Stimulated activated memory B cell treated with anti-CD40 and anti-IgM and Interleukin-4, amounts not matched to agents 10 μg/mL and 1 μg/mL and 100 μg/mL, for 72 hours (primary cell): ENCODE measurements at regions not wholly inside any gene's neighbourhood (a gene's known extent, or its start where the extent isn't known, plus 50 kb on each side); places are given as distances from the start of the nearest gene placed in this dataset.
A peak's percentile ranks its signal among the peaks of the same experiment; 100 is the strongest.
"Not testable (repeated sequence)": the region's sequence is repeated elsewhere in the genome, so short reads cannot be mapped to it uniquely, and the experiment has no call there.

ENCODE experiments used
- ATAC-seq: fragments of 150-1000 bp; cut with Tn5 transposase; 2 replicates; pipeline ENCODE4 v1.10.0; 2021
- H3K27ac Mint-ChIP-seq: one replicate; pipeline ENCODE4 v1.8.0; 2022; ENCODE audit warnings: mild to moderate bottlenecking, mixed read lengths
- H3K27me3 Mint-ChIP-seq: one replicate; pipeline ENCODE4 v1.8.0; 2022; ENCODE audit warnings: mixed read lengths
- H3K36me3 Mint-ChIP-seq: one replicate; pipeline ENCODE4 v1.8.0; 2022; ENCODE audit warnings: mixed read lengths
- H3K4me1 Mint-ChIP-seq: one replicate; pipeline ENCODE4 v1.8.0; 2022; ENCODE audit warnings: mixed read lengths
- H3K4me3 Mint-ChIP-seq: one replicate; pipeline ENCODE4 v1.8.0; 2022; ENCODE audit warnings: mild to moderate bottlenecking, moderate library complexity, mixed read lengths
- H3K9me3 Mint-ChIP-seq: one replicate; pipeline ENCODE4 v1.8.0; 2022; ENCODE audit warnings: mixed read lengths

GRCh38 chr12:46617167-46617566 is 208.6 kb downstream of the SLC38A4 start:
- ATAC-seq, result no peak
- H3K4me3 Mint-ChIP-seq, result no peak overlapping the region
- H3K9me3 Mint-ChIP-seq, result peaks cover 7% of the 10 kb centered on the region
- H3K27me3 Mint-ChIP-seq, result no peaks in the 10 kb centered on the region
- peaks cover 38% of the 10 kb centered on the region for H3K36me3 Mint-ChIP-seq
- H3K4me1 Mint-ChIP-seq, result no peaks in the 10 kb centered on the region
- H3K27ac Mint-ChIP-seq, result no peak overlapping the region

- Mint-ChIP-seq H3K4me3 (no peak overlapping the region), H3K36me3 (peaks cover 45% of the 10 kb centered on the region), H3K27ac (no peak overlapping the region), H3K27me3 (no peaks in the 10 kb centered on the region), H3K9me3 (peaks cover 2% of the 10 kb centered on the region), H3K4me1 (no peaks in the 10 kb centered on the region)
- no peak for ATAC-seq
Measured at GRCh38 chr12:46610754-46611153, 215.0 kb downstream of the SLC38A4 start.

- peaks cover 2% of the 10 kb centered on the region for H3K9me3 Mint-ChIP-seq
- no peaks in the 10 kb centered on the region for H3K4me1 Mint-ChIP-seq
- H3K36me3 Mint-ChIP-seq, result peaks cover 47% of the 10 kb centered on the region
- no peak overlapping the region for H3K27ac Mint-ChIP-seq
- no peaks in the 10 kb centered on the region for H3K27me3 Mint-ChIP-seq
- H3K4me3 Mint-ChIP-seq, result no peak overlapping the region
- ATAC-seq, result no peak
Measured at GRCh38 chr12:46609674-46610073, 216.1 kb downstream of the SLC38A4 start.

GRCh38 chr12:46609273-46609623 is 216.5 kb downstream of the SLC38A4 start:
- H3K9me3 Mint-ChIP-seq, result peaks cover 2% of the 10 kb centered on the region
- no peak overlapping the region for H3K27ac Mint-ChIP-seq
- no peak overlapping the region for H3K4me3 Mint-ChIP-seq
- H3K36me3 Mint-ChIP-seq, result peaks cover 47% of the 10 kb centered on the region
- no peaks in the 10 kb centered on the region for H3K27me3 Mint-ChIP-seq
- H3K4me1 Mint-ChIP-seq, result no peaks in the 10 kb centered on the region
- no peak for ATAC-seq

GRCh38 chr12:46608431-46609272 is 217.1 kb downstream of the SLC38A4 start:
- no peaks in the 10 kb centered on the region for H3K27me3 Mint-ChIP-seq
- H3K36me3 Mint-ChIP-seq, result peaks cover 47% of the 10 kb centered on the region
- no peak overlapping the region for H3K27ac Mint-ChIP-seq
- H3K9me3 Mint-ChIP-seq, result peaks cover 2% of the 10 kb centered on the region
- no peak for ATAC-seq
- H3K4me3 Mint-ChIP-seq, result no peak overlapping the region
- no peaks in the 10 kb centered on the region for H3K4me1 Mint-ChIP-seq

GRCh38 chr12:46604684-46605083 is 221.1 kb downstream of the SLC38A4 start:
- peaks cover 20% of the 10 kb centered on the region for H3K9me3 Mint-ChIP-seq
- no peak overlapping the region for H3K4me3 Mint-ChIP-seq
- H3K27me3 Mint-ChIP-seq, result no peaks in the 10 kb centered on the region
- no peak for ATAC-seq
- no peaks in the 10 kb centered on the region for H3K4me1 Mint-ChIP-seq
- H3K27ac Mint-ChIP-seq, result no peak overlapping the region
- peaks cover 57% of the 10 kb centered on the region for H3K36me3 Mint-ChIP-seq

- no peak for ATAC-seq
- Mint-ChIP-seq H3K27me3 (no peaks in the 10 kb centered on the region), H3K4me3 (no peak overlapping the region), H3K9me3 (peaks cover 25% of the 10 kb centered on the region), H3K27ac (no peak overlapping the region), H3K4me1 (no peaks in the 10 kb centered on the region), H3K36me3 (peaks cover 65% of the 10 kb centered on the region)
Measured at GRCh38 chr12:46603776-46604456, 221.9 kb downstream of the SLC38A4 start.

- no peak for ATAC-seq
- Mint-ChIP-seq H3K4me1 (no peaks in the 10 kb centered on the region), H3K36me3 (peaks cover 77% of the 10 kb centered on the region), H3K27ac (no peak overlapping the region), H3K27me3 (no peaks in the 10 kb centered on the region), H3K4me3 (no peak overlapping the region), H3K9me3 (peaks cover 34% of the 10 kb centered on the region)
Measured at GRCh38 chr12:46602474-46602873, 223.3 kb downstream of the SLC38A4 start.

GRCh38 chr12:46590991-46591703 is 218.6 kb upstream of the SLC38A2 start:
- Mint-ChIP-seq H3K36me3 (peaks cover 33% of the 10 kb centered on the region), H3K4me3 (no peak overlapping the region), H3K4me1 (peaks cover 34% of the 10 kb centered on the region), H3K27ac (no peak overlapping the region), H3K9me3 (peaks cover 13% of the 10 kb centered on the region), H3K27me3 (no peaks in the 10 kb centered on the region)
- no peak for ATAC-seq

GRCh38 chr12:46585854-46586621 is 213.5 kb upstream of the SLC38A2 start:
- ATAC-seq, result peak; percentile 48
- Mint-ChIP-seq H3K4me1 (peaks cover 57% of the 10 kb centered on the region), H3K4me3 (peak overlapping the region; percentile 7), H3K36me3 (peaks cover 46% of the 10 kb centered on the region), H3K9me3 (peaks cover 21% of the 10 kb centered on the region), H3K27me3 (no peaks in the 10 kb centered on the region), H3K27ac (peak overlapping the region; percentile 53)

GRCh38 chr12:46584098-46584497 is 211.5 kb upstream of the SLC38A2 start:
- H3K4me3 Mint-ChIP-seq, H3K27ac Mint-ChIP-seq, H3K27me3 Mint-ChIP-seq, ATAC-seq: not testable (repeated sequence)
- H3K9me3 Mint-ChIP-seq, result peaks cover 21% of the 10 kb centered on the region
- peaks cover 53% of the 10 kb centered on the region for H3K36me3 Mint-ChIP-seq
- H3K4me1 Mint-ChIP-seq, result peaks cover 54% of the 10 kb centered on the region

- not testable (repeated sequence) for H3K4me3 Mint-ChIP-seq, H3K27ac Mint-ChIP-seq, ATAC-seq, H3K27me3 Mint-ChIP-seq
- Mint-ChIP-seq H3K36me3 (peaks cover 50% of the 10 kb centered on the region), H3K9me3 (peaks cover 18% of the 10 kb centered on the region), H3K4me1 (peaks cover 40% of the 10 kb centered on the region)
Measured at GRCh38 chr12:46581990-46582389, 209.4 kb upstream of the SLC38A2 start.

GRCh38 chr12:46580445-46580844 is 207.9 kb upstream of the SLC38A2 start:
- Mint-ChIP-seq H3K4me3 (no peak overlapping the region), H3K36me3 (peaks cover 54% of the 10 kb centered on the region), H3K9me3 (peaks cover 18% of the 10 kb centered on the region), H3K27me3 (no peaks in the 10 kb centered on the region), H3K27ac (no peak overlapping the region), H3K4me1 (peaks cover 24% of the 10 kb centered on the region)
- no peak for ATAC-seq

- no peak overlapping the region for H3K4me3 Mint-ChIP-seq
- no peak overlapping the region for H3K27ac Mint-ChIP-seq
- H3K27me3 Mint-ChIP-seq, result no peaks in the 10 kb centered on the region
- no peak for ATAC-seq
- H3K36me3 Mint-ChIP-seq, result peaks cover 47% of the 10 kb centered on the region
- peaks cover 18% of the 10 kb centered on the region for H3K9me3 Mint-ChIP-seq
- H3K4me1 Mint-ChIP-seq, result peaks cover 16% of the 10 kb centered on the region
Measured at GRCh38 chr12:46579474-46579873, 206.9 kb upstream of the SLC38A2 start.
